Kidney (tissue), 13 donors: ENCODE measurements at regions not wholly inside any gene's neighbourhood (a gene's known extent, or its start where the extent isn't known, plus 50 kb on each side); places are given as distances from the start of the nearest gene placed in this dataset.

Source experiments
- DNase-seq, 5 donors: peaks; one replicate each; pipeline ENCODE4 v3.0.0-alpha.2; 2013 to 2020
- FAIRE-seq: peaks from 2 replicates; lab custom pipeline; 2012; peaks lifted over from hg19 to GRCh38; lab: Jason Lieb, UNC
- H3K27ac ChIP-seq, 2 donors: one replicate each; pipeline ENCODE4 v1.7.0; 2013; ENCODE audit warnings: low read depth in 2 of 2, low read length in 2 of 2, inconsistent platforms in 1 of 2
- H3K27me3 ChIP-seq: one replicate; pipeline ENCODE4 v1.7.1; 2013; ENCODE audit warnings: low read length, inconsistent platforms; ENCODE audit not compliant: control insufficient read depth, insufficient read depth
- H3K36me3 ChIP-seq, 3 donors: one replicate each; pipeline versions ENCODE4 v1.7.0 to v1.7.1; 2013; ENCODE audit warnings: low read length in 3 of 3, control low read depth in 1 of 3, inconsistent platforms in 1 of 3; ENCODE audit not compliant: insufficient read depth in 3 of 3, control insufficient read depth in 2 of 3
- H3K4me1 ChIP-seq, 3 donors: one replicate each; pipeline versions ENCODE4 v1.7.0 to v1.7.1; 2013; ENCODE audit warnings: low read length in 3 of 3, inconsistent platforms in 1 of 3, low read depth in 1 of 3; ENCODE audit not compliant: control insufficient read depth in 2 of 3, insufficient read depth in 2 of 3
- H3K4me3 ChIP-seq, 3 donors: one replicate each; pipeline versions ENCODE4 v1.7.0 to v1.8.1; 2013; ENCODE audit warnings: low read length in 3 of 3, control low read depth in 1 of 3, inconsistent platforms in 1 of 3
- H3K9ac ChIP-seq, 3 donors: one replicate each; pipeline versions ENCODE4 v1.7.0 to v1.7.1; 2013; ENCODE audit warnings: low read length in 3 of 3, control low read depth in 1 of 3, inconsistent platforms in 1 of 3
- H3K9me3 ChIP-seq, 3 donors: one replicate each; pipeline versions ENCODE4 v1.7.0 to v1.7.1; 2013; ENCODE audit warnings: low read length in 3 of 3, control low read depth in 1 of 3, inconsistent platforms in 1 of 3; ENCODE audit not compliant: control insufficient read depth in 2 of 3, insufficient read depth in 1 of 3
- CTCF ChIP-seq: IDR thresholded peaks from 3 replicates; pipeline ENCODE4 v1.5.1; 2012; ENCODE audit warnings: mild to moderate bottlenecking, moderate library complexity, borderline replicate concordance; ENCODE audit not compliant: insufficient read depth; ENCODE audit errors: extremely low read depth
- intact Hi-C: fragments of 100-400 bp; cut with DNase I; formaldehyde crosslinking; loops from one replicate; pipeline ENCODE4 v1.11.1; 2022
- donor health status: control.
- donor health status: control.
- donor health status: control.
- donor health status: control.
- donor health status: control.
- donor health status: DM: yes; HTN: yes; CAD: no.
- donor health status: Normal renal cell carcinoma (clear cell type).

GRCh38 chrX:38999099-38999498 is 197.8 kb downstream of the MID1IP1 start:
- Histone ChIP-seq H3K27me3 (no peaks in the 10 kb centered on the region), H3K9me3 (no peaks in the 10 kb centered on the region), H3K4me3 (no peak overlapping the region), H3K36me3 (no peaks in the 10 kb centered on the region), H3K9ac (no peak overlapping the region), H3K4me1 (no peaks in the 10 kb centered on the region), H3K27ac (no peak overlapping the region)
- no peak for TF ChIP-seq CTCF
- DNase-seq (no peak), FAIRE-seq (no peak)
- intact Hi-C loops: no loop called here

GRCh38 chrX:38999967-39000745 is 198.9 kb downstream of the MID1IP1 start:
- DNase-seq (no peak), FAIRE-seq (no peak)

GRCh38 chrX:39000802-39001201 is 199.5 kb downstream of the MID1IP1 start:
- Histone ChIP-seq H3K9ac (no peak overlapping the region), H3K4me3 (no peak overlapping the region), H3K4me1 (no peaks in the 10 kb centered on the region), H3K9me3 (no peaks in the 10 kb centered on the region), H3K36me3 (no peaks in the 10 kb centered on the region), H3K27me3 (no peaks in the 10 kb centered on the region), H3K27ac (no peak overlapping the region)
- no peak for TF ChIP-seq CTCF
- intact Hi-C loops: no loop called here
- FAIRE-seq: no peak
- no peak for DNase-seq

More at GRCh38 chrX:38999967-39000745, 198.9 kb downstream of the MID1IP1 start:
- H3K27me3 ChIP-seq: no peaks in the 10 kb centered on the region
- H3K36me3 ChIP-seq: no peaks in the 10 kb centered on the region
- no peak overlapping the region for H3K27ac ChIP-seq
- H3K9ac ChIP-seq: no peak overlapping the region
- TF ChIP-seq CTCF: no peak
- intact Hi-C loops: no loop called here
- no peaks in the 10 kb centered on the region for H3K9me3 ChIP-seq
- H3K4me1 ChIP-seq: no peaks in the 10 kb centered on the region
- no peak overlapping the region for H3K4me3 ChIP-seq
